ENCODE measurements at regions not wholly inside any gene's neighbourhood (a gene's known extent, or its start where the extent isn't known, plus 50 kb on each side); places are given as distances from the start of the nearest gene placed in this dataset.

GRCh38 chr6:21514288-21514687 lies 79.3 kb upstream of the SOX4 start:
- TF ChIP-seq GATA2 (IDR thresholded peaks at IDR 0.05; ENCODE audit: low read depth, low read length) (no peak), GATA3 (IDR thresholded peaks at IDR 0.05; ENCODE audit: low read depth, low read length) (no peak)

Data from SH-SY5Y (cell line).